GM23338 (cell line): ENCODE measurements at regions not wholly inside any gene's neighbourhood (a gene's known extent, or its start where the extent isn't known, plus 50 kb on each side); places are given as distances from the start of the nearest gene placed in this dataset.
"Not testable (repeated sequence)": the region's sequence is repeated elsewhere in the genome, so short reads cannot be mapped to it uniquely, and the experiment has no call there.

Experiments used
- ATAC-seq: fragments of 200-7000 bp; cut with Tn5 transposase; 3 replicates; pipeline ENCODE4 v1.9.1; 2020
- DNase-seq: peaks from one replicate; pipeline ENCODE4 v3.0.0-alpha.2; 2015; ENCODE audit warnings: low spot score
- H2AFZ ChIP-seq: fragments of 200-600 bp; sonication (generic); 2 replicates; pipeline ENCODE4 v1.8.0; 2016; ENCODE audit warnings: antibody characterized with exemption, mild to moderate bottlenecking, moderate library complexity
- H3F3A ChIP-seq: fragments of 200-600 bp; sonication (generic); replicated peaks from 2 replicates; pipeline ENCODE4 v1.8.0; 2017; ENCODE audit warnings: antibody characterized with exemption, mixed run types, low read depth
- H3K27ac ChIP-seq: fragments of 200-600 bp; sonication (generic); 2 replicates; pipeline ENCODE4 v1.6.1; 2016; ENCODE audit warnings: low read depth
- H3K27me3 ChIP-seq: fragments of 200-600 bp; sonication (generic); 2 replicates; pipeline ENCODE4 v1.8.0; 2016; ENCODE audit warnings: mild to moderate bottlenecking, mixed run types, moderate library complexity; ENCODE audit not compliant: insufficient read depth
- H3K36me3 ChIP-seq: fragments of 200-600 bp; sonication (generic); 2 replicates; pipeline ENCODE4 v1.8.0; 2016; ENCODE audit warnings: mild to moderate bottlenecking; ENCODE audit not compliant: insufficient read depth
- H3K4me1 ChIP-seq: fragments of 200-600 bp; sonication (generic); 2 replicates; pipeline ENCODE4 v1.8.0; 2016; ENCODE audit warnings: mild to moderate bottlenecking, moderate library complexity; ENCODE audit not compliant: insufficient read depth
- H3K4me2 ChIP-seq: fragments of 200-600 bp; sonication (generic); 2 replicates; pipeline ENCODE4 v1.7.1; 2017; ENCODE audit warnings: mixed run types
- H3K4me3 ChIP-seq: fragments of 200-600 bp; sonication (generic); 2 replicates; pipeline ENCODE4 v1.6.1; 2016; ENCODE audit warnings: mixed run types
- H3K79me2 ChIP-seq: fragments of 200-600 bp; sonication (generic); replicated peaks from 2 replicates; pipeline ENCODE4 v1.8.0; 2017; ENCODE audit warnings: mild to moderate bottlenecking; ENCODE audit not compliant: insufficient read depth
- H3K9me2 ChIP-seq: fragments of 200-600 bp; sonication (generic); 2 replicates; pipeline ENCODE4 v1.8.0; 2017; ENCODE audit not compliant: insufficient read depth
- H4K20me1 ChIP-seq: fragments of 200-600 bp; sonication (generic); replicated peaks from 2 replicates; pipeline ENCODE4 v1.8.0; 2017; ENCODE audit warnings: mild to moderate bottlenecking; ENCODE audit not compliant: insufficient read depth
- H3K27ac Mint-ChIP-seq: 2 replicates; pipeline ENCODE4 v1.8.0; 2020; ENCODE audit warnings: inconsistent platforms, mild to moderate bottlenecking, moderate library complexity, mixed read lengths
- H3K27me3 Mint-ChIP-seq: 3 replicates; pipeline ENCODE4 v1.8.0; 2022; ENCODE audit warnings: low read depth, mild to moderate bottlenecking, moderate library complexity, mixed read lengths, inconsistent platforms; ENCODE audit not compliant: insufficient read depth, poor library complexity
- H3K36me3 Mint-ChIP-seq: 3 replicates; pipeline ENCODE4 v1.8.0; 2021; ENCODE audit warnings: low read depth, mild to moderate bottlenecking, inconsistent platforms, moderate library complexity, mixed read lengths
- H3K4me1 Mint-ChIP-seq: 3 replicates; pipeline ENCODE4 v1.8.0; 2020; ENCODE audit warnings: mild to moderate bottlenecking, inconsistent platforms, mixed read lengths
- H3K4me3 Mint-ChIP-seq: 3 replicates; pipeline ENCODE4 v1.8.0; 2021; ENCODE audit warnings: moderate library complexity, mild to moderate bottlenecking, inconsistent platforms, mixed read lengths
- H3K9me3 Mint-ChIP-seq: 3 replicates; pipeline ENCODE4 v1.8.0; 2020; ENCODE audit warnings: moderate library complexity, mild to moderate bottlenecking, inconsistent platforms, mixed read lengths
- CTCF ChIP-seq, 2 experiments: fragments of 200-600 bp in 1 of 2; sonication (generic) in 1 of 2; conservative IDR thresholded peaks; 2 replicates each; pipeline versions ENCODE4 v1.5.1 to v1.6.1; 2016 to 2017; ENCODE audit warnings: antibody characterized with exemption in 2 of 2, low read depth in 2 of 2, mild to moderate bottlenecking in 2 of 2, moderate library complexity in 1 of 2
- ETS1 ChIP-seq: IDR thresholded peaks from 2 replicates; pipeline ENCODE4 v1.6.1; 2016; ENCODE audit warnings: antibody characterized with exemption
- EZH2 ChIP-seq: fragments of 200-600 bp; sonication (generic); IDR thresholded peaks from one replicate; pipeline ENCODE4 v1.8.0; 2017; ENCODE audit warnings: antibody characterized with exemption, mild to moderate bottlenecking, low read depth; ENCODE audit not compliant: unreplicated experiment
- EZH2phosphoT487 ChIP-seq: fragments of 200-600 bp; sonication (generic); IDR thresholded peaks from one replicate; pipeline ENCODE4 v1.8.1; 2018; ENCODE audit warnings: antibody characterized with exemption; ENCODE audit not compliant: unreplicated experiment
- POLR2AphosphoS5 ChIP-seq: IDR thresholded peaks from 2 replicates; pipeline ENCODE4 v1.6.1; 2016; ENCODE audit warnings: antibody characterized with exemption, low read depth
- REST ChIP-seq: IDR thresholded peaks from one replicate; pipeline ENCODE4 v1.6.1; 2018; ENCODE audit warnings: antibody characterized with exemption; ENCODE audit not compliant: unreplicated experiment

GRCh38 chr2:103402944-103403343, 641.1 kb downstream of the TMEM182 start (continued):
- TF ChIP-seq REST (no peak), POLR2AphosphoS5 (no peak), ETS1 (no peak), CTCF (conservative IDR thresholded peaks at IDR 0.05; ENCODE audit: low read depth in 2 of 2) (no peak)

DNA sequence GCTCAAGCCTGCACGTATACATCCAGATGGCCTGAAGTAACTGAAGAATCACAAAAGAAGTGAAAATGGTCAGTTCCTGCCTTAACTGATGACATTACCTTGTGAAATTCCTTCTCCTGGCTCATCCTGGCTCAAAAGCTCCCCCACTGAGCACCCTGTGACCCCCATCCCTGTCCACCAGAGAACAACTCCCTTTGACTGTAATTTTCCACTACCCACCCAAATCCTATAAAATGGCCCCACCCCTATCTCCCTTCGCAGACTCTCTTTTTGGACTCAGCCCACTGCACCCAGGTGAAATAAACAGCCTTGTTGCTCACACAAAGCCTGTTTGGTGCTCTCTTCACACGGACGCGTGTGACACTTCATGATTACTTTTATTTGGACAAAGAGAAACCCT, 641.6 kb downstream of the TMEM182 start:
- H3K9me3 Mint-ChIP-seq, DNase-seq, H3K27me3 Mint-ChIP-seq, H3K4me3 ChIP-seq, H2AFZ ChIP-seq, H3K9me2 ChIP-seq, H3K36me3 ChIP-seq, H3K27me3 ChIP-seq, H3K36me3 Mint-ChIP-seq, H3K79me2 ChIP-seq, H4K20me1 ChIP-seq, H3F3A ChIP-seq, ATAC-seq: not testable (repeated sequence)
- Histone ChIP-seq H3K4me1 (peaks cover 33% of the 10 kb centered on the region), H3K4me2 (peak overlapping the region; percentile 24), H3K27ac (peak overlapping the region; percentile 29; the same call in 1 of the 2 replicates)
- peaks cover 52% of the 10 kb centered on the region for H3K4me1 Mint-ChIP-seq
- H3K4me3 Mint-ChIP-seq: peak overlapping the region; percentile 5; the same call in 2 of the 3 replicates
- H3K27ac Mint-ChIP-seq: peak overlapping the region; percentile 96

- H3K4me3 ChIP-seq: no peak overlapping the region
- no peaks in the 10 kb centered on the region for H3K4me1 ChIP-seq
- Mint-ChIP-seq H3K4me3 (no peak overlapping the region), H3K36me3 (peaks cover 8% of the 10 kb centered on the region), H3K27me3 (peaks cover 2% of the 10 kb centered on the region), H3K27ac (no peak overlapping the region), H3K4me1 (peaks cover 7% of the 10 kb centered on the region; the same call in 2 of the 3 replicates), H3K9me3 (no peaks in the 10 kb centered on the region; the same call in 2 of the 3 replicates)
- TF ChIP-seq EZH2 (no peak), EZH2phosphoT487 (no peak), CTCF (conservative IDR thresholded peaks at IDR 0.05; ENCODE audit: low read depth in 2 of 2) (no peak)
- H3F3A ChIP-seq: no peaks in the 10 kb centered on the region
- H4K20me1 ChIP-seq: no peaks in the 10 kb centered on the region
- no peaks in the 10 kb centered on the region for H3K79me2 ChIP-seq
- H2AFZ ChIP-seq: no peak overlapping the region
- H3K27me3 ChIP-seq: no peaks in the 10 kb centered on the region
- no peak overlapping the region for H3K27ac ChIP-seq
- no peaks in the 10 kb centered on the region for H3K36me3 ChIP-seq
- H3K4me2 ChIP-seq: no peak overlapping the region
- ATAC-seq: no peak
- no peak for DNase-seq
- no peaks in the 10 kb centered on the region; the same call in 1 of the 2 replicates for H3K9me2 ChIP-seq
Observed at GRCh38 chr2:103410221-103410620, 648.4 kb downstream of the TMEM182 start.
